Activated CD8-positive, alpha-beta memory T cell treated with anti-CD3 and anti-CD28 coated beads, Interleukin-2, amount 10 ng/mL, durations not matched to agents 7 days and 5 days (primary cell): ENCODE measurements at regions not wholly inside any gene's neighbourhood (a gene's known extent, or its start where the extent isn't known, plus 50 kb on each side); places are given as distances from the start of the nearest gene placed in this dataset.

Experiments used
- ATAC-seq: fragments of 150-1000 bp; cut with Tn5 transposase; one replicate; pipeline ENCODE4 v1.10.0; 2021; ENCODE audit warnings: moderate library complexity
- CTCF ChIA-PET: fragments of 350-600 bp; sonication (Branson Sonifier 250); formaldehyde crosslinking; loops from one replicate; lab custom pipeline; 2021; ENCODE audit warnings: antibody characterized with exemption; lab: Charles Lee
- DNase-seq: peaks from one replicate; pipeline ENCODE4 v3.0.0-alpha.2; 2020
- H3K27ac Mint-ChIP-seq: one replicate; pipeline ENCODE4 v1.8.0; 2021; ENCODE audit warnings: mild to moderate bottlenecking, mixed read lengths
- H3K27me3 Mint-ChIP-seq: one replicate; pipeline ENCODE4 v1.8.0; 2021; ENCODE audit warnings: mixed read lengths
- H3K36me3 Mint-ChIP-seq: one replicate; pipeline ENCODE4 v1.8.0; 2021; ENCODE audit warnings: mild to moderate bottlenecking, mixed read lengths
- H3K4me1 Mint-ChIP-seq: one replicate; pipeline ENCODE4 v1.8.0; 2021; ENCODE audit warnings: mixed read lengths
- H3K4me3 Mint-ChIP-seq: one replicate; pipeline ENCODE4 v1.8.0; 2021; ENCODE audit warnings: mild to moderate bottlenecking, moderate library complexity, mixed read lengths
- H3K9me3 Mint-ChIP-seq: one replicate; pipeline ENCODE4 v1.8.0; 2022; ENCODE audit warnings: low read depth, mixed read lengths

GRCh38 chr2:208545403-208546042, 138.9 kb downstream of the PTH2R start:
- Mint-ChIP-seq H3K27me3 (no peaks in the 10 kb centered on the region), H3K9me3 (peaks cover 2% of the 10 kb centered on the region), H3K36me3 (no peaks in the 10 kb centered on the region), H3K4me3 (no peak overlapping the region), H3K4me1 (no peaks in the 10 kb centered on the region), H3K27ac (no peak overlapping the region)
- DNase-seq: no peak
- CTCF ChIA-PET: no interaction called here
- ATAC-seq: no peak

GRCh38 chr2:208546107-208546506, 139.5 kb downstream of the PTH2R start:
- CTCF ChIA-PET: no interaction called here
- Mint-ChIP-seq H3K27ac (no peak overlapping the region), H3K27me3 (no peaks in the 10 kb centered on the region), H3K9me3 (peaks cover 2% of the 10 kb centered on the region), H3K4me1 (no peaks in the 10 kb centered on the region), H3K36me3 (no peaks in the 10 kb centered on the region), H3K4me3 (no peak overlapping the region)
- ATAC-seq: no peak
- no peak for DNase-seq

GRCh38 chr2:208546860-208547650, 140.5 kb downstream of the PTH2R start:
- H3K4me1 Mint-ChIP-seq: no peaks in the 10 kb centered on the region
- H3K36me3 Mint-ChIP-seq: no peaks in the 10 kb centered on the region
- CTCF ChIA-PET: no interaction called here
- no peak overlapping the region for H3K27ac Mint-ChIP-seq
- ATAC-seq (no peak), DNase-seq (no peak)
- no peaks in the 10 kb centered on the region for H3K27me3 Mint-ChIP-seq
- peaks cover 2% of the 10 kb centered on the region for H3K9me3 Mint-ChIP-seq
- H3K4me3 Mint-ChIP-seq: no peak overlapping the region

- H3K27me3 Mint-ChIP-seq: no peaks in the 10 kb centered on the region
Observed at GRCh38 chr2:208548700-208549099, 142.1 kb downstream of the PTH2R start.

GRCh38 chr2:208549546-208550158, 143.1 kb downstream of the PTH2R start:
- DNase-seq (no peak), ATAC-seq (no peak)
- no peaks in the 10 kb centered on the region for H3K27me3 Mint-ChIP-seq
- CTCF ChIA-PET: no interaction called here
- H3K36me3 Mint-ChIP-seq: no peaks in the 10 kb centered on the region
- no peaks in the 10 kb centered on the region for H3K4me1 Mint-ChIP-seq
- no peak overlapping the region for H3K4me3 Mint-ChIP-seq
- H3K9me3 Mint-ChIP-seq: no peaks in the 10 kb centered on the region
- no peak overlapping the region for H3K27ac Mint-ChIP-seq

More at GRCh38 chr2:208548700-208549099, 142.1 kb downstream of the PTH2R start:
- no peaks in the 10 kb centered on the region for H3K36me3 Mint-ChIP-seq
- H3K9me3 Mint-ChIP-seq: no peaks in the 10 kb centered on the region
- no peak for DNase-seq
- no peak for ATAC-seq
- CTCF ChIA-PET: no interaction called here
- no peak overlapping the region for H3K27ac Mint-ChIP-seq
- H3K4me1 Mint-ChIP-seq: no peaks in the 10 kb centered on the region
- no peak overlapping the region for H3K4me3 Mint-ChIP-seq

- DNase-seq (no peak), ATAC-seq (no peak)
- H3K4me1 Mint-ChIP-seq: no peaks in the 10 kb centered on the region
- no peaks in the 10 kb centered on the region for H3K36me3 Mint-ChIP-seq
- H3K27ac Mint-ChIP-seq: no peak overlapping the region
- CTCF ChIA-PET: no interaction called here
- H3K27me3 Mint-ChIP-seq: no peaks in the 10 kb centered on the region
- no peaks in the 10 kb centered on the region for H3K9me3 Mint-ChIP-seq
- H3K4me3 Mint-ChIP-seq: no peak overlapping the region
Observed at GRCh38 chr2:208552943-208553342, 146.4 kb downstream of the PTH2R start.

GRCh38 chr2:208556983-208557484, 150.4 kb downstream of the PTH2R start:
- DNase-seq (no peak), ATAC-seq (no peak)
- no peaks in the 10 kb centered on the region for H3K27me3 Mint-ChIP-seq
- peaks cover 4% of the 10 kb centered on the region for H3K9me3 Mint-ChIP-seq
- H3K36me3 Mint-ChIP-seq: no peaks in the 10 kb centered on the region
- CTCF ChIA-PET: no interaction called here
- no peaks in the 10 kb centered on the region for H3K4me1 Mint-ChIP-seq
- no peak overlapping the region for H3K4me3 Mint-ChIP-seq
- no peak overlapping the region for H3K27ac Mint-ChIP-seq

GRCh38 chr2:208565690-208566416, 159.3 kb downstream of the PTH2R start:
- H3K4me1 Mint-ChIP-seq: no peaks in the 10 kb centered on the region
- no peaks in the 10 kb centered on the region for H3K27me3 Mint-ChIP-seq
- no peak for ATAC-seq
- H3K36me3 Mint-ChIP-seq: no peaks in the 10 kb centered on the region
- H3K4me3 Mint-ChIP-seq: no peak overlapping the region
- no peaks in the 10 kb centered on the region for H3K9me3 Mint-ChIP-seq
- no peak for DNase-seq
- H3K27ac Mint-ChIP-seq: no peak overlapping the region
- CTCF ChIA-PET: no interaction called here

- Mint-ChIP-seq H3K27ac (no peak overlapping the region), H3K27me3 (no peaks in the 10 kb centered on the region), H3K4me3 (no peak overlapping the region), H3K9me3 (no peaks in the 10 kb centered on the region), H3K36me3 (no peaks in the 10 kb centered on the region), H3K4me1 (no peaks in the 10 kb centered on the region)
- ATAC-seq (no peak), DNase-seq (no peak)
- CTCF ChIA-PET: no interaction called here
Observed at GRCh38 chr2:208568203-208568602, 161.6 kb downstream of the PTH2R start.

- Mint-ChIP-seq H3K9me3 (no peaks in the 10 kb centered on the region), H3K4me1 (no peaks in the 10 kb centered on the region), H3K36me3 (no peaks in the 10 kb centered on the region), H3K27ac (no peak overlapping the region), H3K27me3 (no peaks in the 10 kb centered on the region), H3K4me3 (no peak overlapping the region)
- no peak for ATAC-seq
- CTCF ChIA-PET: no interaction called here
- no peak for DNase-seq
Observed at GRCh38 chr2:208570066-208570465, 163.5 kb downstream of the PTH2R start.

- no peak overlapping the region for H3K27ac Mint-ChIP-seq
- CTCF ChIA-PET: no interaction called here
- no peaks in the 10 kb centered on the region for H3K9me3 Mint-ChIP-seq
- DNase-seq (no peak), ATAC-seq (no peak)
- no peaks in the 10 kb centered on the region for H3K36me3 Mint-ChIP-seq
- no peaks in the 10 kb centered on the region for H3K27me3 Mint-ChIP-seq
- H3K4me1 Mint-ChIP-seq: no peaks in the 10 kb centered on the region
- H3K4me3 Mint-ChIP-seq: no peak overlapping the region
Observed at GRCh38 chr2:208570851-208571763, 164.5 kb downstream of the PTH2R start.

- Mint-ChIP-seq H3K9me3 (no peaks in the 10 kb centered on the region), H3K27me3 (no peaks in the 10 kb centered on the region), H3K27ac (no peak overlapping the region), H3K36me3 (no peaks in the 10 kb centered on the region), H3K4me3 (no peak overlapping the region), H3K4me1 (no peaks in the 10 kb centered on the region)
- DNase-seq (no peak), ATAC-seq (no peak)
- CTCF ChIA-PET: no interaction called here
Observed at GRCh38 chr2:208571764-208572131, 165.2 kb downstream of the PTH2R start.

- DNase-seq (no peak), ATAC-seq (no peak)
- Mint-ChIP-seq H3K9me3 (no peaks in the 10 kb centered on the region), H3K36me3 (no peaks in the 10 kb centered on the region), H3K27ac (no peak overlapping the region), H3K27me3 (no peaks in the 10 kb centered on the region), H3K4me1 (no peaks in the 10 kb centered on the region), H3K4me3 (no peak overlapping the region)
- CTCF ChIA-PET: no interaction called here
Observed at GRCh38 chr2:208573569-208573968, 167.0 kb downstream of the PTH2R start.
